Peyer's patch (tissue), 4 donors: ENCODE measurements at regions not wholly inside any gene's neighbourhood (a gene's known extent, or its start where the extent isn't known, plus 50 kb on each side); places are given as distances from the start of the nearest gene placed in this dataset.

ENCODE experiments used
- DNase-seq, 3 donors: peaks; one replicate each; pipeline ENCODE4 v3.0.0-alpha.2; 2017 to 2019
- H3K27ac ChIP-seq, 4 donors: fragments of 200-600 bp; sonication (generic); one replicate each; pipeline ENCODE4 v1.5.1; 2016 to 2019
- H3K27me3 ChIP-seq, 2 donors: fragments of 200-600 bp; sonication (generic); one replicate each; pipeline ENCODE4 v1.5.1; 2019
- H3K36me3 ChIP-seq, 3 donors: fragments of 200-600 bp; sonication (generic); one replicate each; pipeline ENCODE4 v1.5.1; 2016 to 2019
- H3K4me1 ChIP-seq, 4 donors: fragments of 200-600 bp; sonication (generic); one replicate each; pipeline ENCODE4 v1.5.1; 2016 to 2019
- H3K4me3 ChIP-seq, 4 donors: fragments of 200-600 bp; sonication (generic); 1 replicate in 3 of 4; 2 replicates in 1 of 4; pipeline ENCODE4 v1.5.1; 2016 to 2019; ENCODE audit warnings: mild to moderate bottlenecking in 1 of 4
- H3K9me3 ChIP-seq, 4 donors: fragments of 200-600 bp; sonication (generic); one replicate each; pipeline ENCODE4 v1.5.1; 2016 to 2019; ENCODE audit warnings: mild to moderate bottlenecking in 1 of 4
- CTCF ChIP-seq, 6 experiments: fragments of 450-650 bp in 4 of 6; fragments of 200-600 bp in 2 of 6; sonication (generic) in 1 of 6; IDR thresholded peaks; one replicate each; pipeline ENCODE4 v1.5.1; 2017 to 2019; ENCODE audit warnings: antibody characterized with exemption in 6 of 6, mild to moderate bottlenecking in 3 of 6, moderate library complexity in 1 of 6
- POLR2A ChIP-seq, 2 donors: fragments of 450-650 bp; IDR thresholded peaks; one replicate each; pipeline ENCODE4 v1.5.1; 2017; ENCODE audit warnings: antibody characterized with exemption in 2 of 2, mild to moderate bottlenecking in 2 of 2, moderate library complexity in 2 of 2

- Histone ChIP-seq H3K27me3 (no peaks in the 10 kb centered on the region), H3K36me3 (no peaks in the 10 kb centered on the region), H3K4me3 (no peak overlapping the region), H3K4me1 (peaks cover 0 to 9% (median 0%) of the 10 kb centered on the region in 4 donors), H3K9me3 (no peaks in the 10 kb centered on the region), H3K27ac (no peak overlapping the region)
- no peak for DNase-seq
- no peak for TF ChIP-seq POLR2A (IDR thresholded peaks at IDR 0.05)
- TF ChIP-seq CTCF (IDR thresholded peaks at IDR 0.05) = no peak
Observed at GRCh38 chr2:172210599-172210998, 107.9 kb upstream of the DLX2 start.

GRCh38 chr2:172211512-172211911, 108.8 kb upstream of the DLX2 start:
- Histone ChIP-seq H3K4me3 (no peak overlapping the region), H3K4me1 (peaks cover 0 to 9% (median 0%) of the 10 kb centered on the region in 4 donors), H3K27ac (no peak overlapping the region), H3K9me3 (no peaks in the 10 kb centered on the region), H3K36me3 (no peaks in the 10 kb centered on the region), H3K27me3 (no peaks in the 10 kb centered on the region)
- TF ChIP-seq POLR2A (IDR thresholded peaks at IDR 0.05) (no peak), CTCF (IDR thresholded peaks at IDR 0.05) (no peak)
- DNase-seq = no peak

GRCh38 chr2:172213116-172213860, 110.6 kb upstream of the DLX2 start:
- no peaks in the 10 kb centered on the region for H3K27me3 ChIP-seq
- TF ChIP-seq CTCF (IDR thresholded peaks at IDR 0.05) = no peak
- no peak for TF ChIP-seq POLR2A (IDR thresholded peaks at IDR 0.05)
- H3K4me1 ChIP-seq = peaks cover 0 to 6% (median 0%) of the 10 kb centered on the region in 4 donors
- no peak overlapping the region for H3K4me3 ChIP-seq
- DNase-seq = no peak
- H3K9me3 ChIP-seq = no peaks in the 10 kb centered on the region
- no peak overlapping the region for H3K27ac ChIP-seq
- no peaks in the 10 kb centered on the region for H3K36me3 ChIP-seq

- no peak overlapping the region for H3K27ac ChIP-seq
- H3K4me1 ChIP-seq = no peaks in the 10 kb centered on the region
- no peak overlapping the region for H3K4me3 ChIP-seq
- H3K9me3 ChIP-seq = no peaks in the 10 kb centered on the region
- no peaks in the 10 kb centered on the region for H3K36me3 ChIP-seq
- DNase-seq = no peak
- no peaks in the 10 kb centered on the region for H3K27me3 ChIP-seq
- TF ChIP-seq CTCF (IDR thresholded peaks at IDR 0.05) (no peak), POLR2A (IDR thresholded peaks at IDR 0.05) (no peak)
Observed at GRCh38 chr2:172214252-172214651, 111.6 kb upstream of the DLX2 start.

GRCh38 chr2:172215172-172215935, 112.7 kb upstream of the DLX2 start:
- Histone ChIP-seq H3K27me3 (no peaks in the 10 kb centered on the region), H3K4me3 (no peak overlapping the region), H3K27ac (no peak overlapping the region), H3K4me1 (no peaks in the 10 kb centered on the region), H3K9me3 (no peaks in the 10 kb centered on the region), H3K36me3 (no peaks in the 10 kb centered on the region)
- DNase-seq = no peak
- TF ChIP-seq POLR2A (IDR thresholded peaks at IDR 0.05) = no peak
- no peak for TF ChIP-seq CTCF (IDR thresholded peaks at IDR 0.05)
